KOPT-K1 (cell line): ENCODE measurements at regions not wholly inside any gene's neighbourhood (a gene's known extent, or its start where the extent isn't known, plus 50 kb on each side); places are given as distances from the start of the nearest gene placed in this dataset.
A peak's percentile ranks its signal among the peaks of the same experiment; 100 is the strongest.

Source experiments
- H3K27ac ChIP-seq: fragments of 200-600 bp; sonication (generic); 2 replicates; pipeline ENCODE4 v1.5.1; 2016; ENCODE audit warnings: antibody characterized with exemption, mild to moderate bottlenecking, low read depth, low read length; ENCODE audit not compliant: poor library complexity, severe bottlenecking
- H3K36me3 ChIP-seq: fragments of 200-600 bp; sonication (generic); 2 replicates; pipeline ENCODE4 v1.5.1; 2017; ENCODE audit warnings: antibody characterized with exemption, mild to moderate bottlenecking, low read length, moderate library complexity; ENCODE audit not compliant: insufficient read depth
- H3K9me3 ChIP-seq: fragments of 200-600 bp; sonication (generic); 2 replicates; pipeline ENCODE4 v1.5.1; 2017; ENCODE audit warnings: antibody characterized with exemption, low read length, mild to moderate bottlenecking; ENCODE audit not compliant: insufficient read depth, poor library complexity, severe bottlenecking

DNA sequence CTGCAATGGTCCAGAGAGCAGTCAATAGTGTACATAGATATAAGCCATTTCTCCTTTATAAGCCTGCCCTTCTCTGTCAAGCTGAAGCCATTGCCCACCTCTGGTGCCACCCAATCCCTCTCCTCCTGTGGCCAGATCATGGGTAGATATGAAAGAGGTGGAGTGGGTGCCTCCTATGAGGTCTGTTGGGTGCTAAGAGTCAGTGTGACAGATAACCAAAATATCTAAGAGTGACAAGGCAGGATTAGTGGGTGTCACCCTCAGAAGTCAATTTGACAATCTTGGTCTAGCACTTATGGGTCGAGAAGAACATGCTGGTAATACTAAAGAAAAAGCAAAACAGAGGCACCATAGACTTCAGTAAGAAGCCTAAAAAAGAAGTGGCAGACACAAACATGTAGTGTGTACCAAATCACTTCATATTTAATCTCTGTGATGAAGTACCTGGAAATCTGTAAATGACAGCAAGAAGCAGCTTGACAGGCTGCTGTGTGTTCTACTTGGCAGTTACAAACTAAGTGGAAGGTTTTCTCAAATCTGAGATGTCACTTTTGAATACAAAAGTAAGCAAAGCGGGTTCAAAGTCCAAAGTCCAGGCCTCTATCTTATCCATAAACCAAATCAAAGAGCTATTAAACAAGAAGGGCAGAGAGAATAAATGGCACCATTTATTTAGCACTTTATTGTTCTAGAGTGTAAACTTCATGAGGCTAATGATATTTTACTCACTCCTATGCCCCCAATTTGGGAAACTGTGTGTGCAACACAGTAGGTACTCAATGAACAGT, 118.9 kb upstream of the EOMES start:
- Histone ChIP-seq H3K36me3 (no peaks in the 10 kb centered on the region), H3K27ac (no peak overlapping the region), H3K9me3 (no peaks in the 10 kb centered on the region)

DNA sequence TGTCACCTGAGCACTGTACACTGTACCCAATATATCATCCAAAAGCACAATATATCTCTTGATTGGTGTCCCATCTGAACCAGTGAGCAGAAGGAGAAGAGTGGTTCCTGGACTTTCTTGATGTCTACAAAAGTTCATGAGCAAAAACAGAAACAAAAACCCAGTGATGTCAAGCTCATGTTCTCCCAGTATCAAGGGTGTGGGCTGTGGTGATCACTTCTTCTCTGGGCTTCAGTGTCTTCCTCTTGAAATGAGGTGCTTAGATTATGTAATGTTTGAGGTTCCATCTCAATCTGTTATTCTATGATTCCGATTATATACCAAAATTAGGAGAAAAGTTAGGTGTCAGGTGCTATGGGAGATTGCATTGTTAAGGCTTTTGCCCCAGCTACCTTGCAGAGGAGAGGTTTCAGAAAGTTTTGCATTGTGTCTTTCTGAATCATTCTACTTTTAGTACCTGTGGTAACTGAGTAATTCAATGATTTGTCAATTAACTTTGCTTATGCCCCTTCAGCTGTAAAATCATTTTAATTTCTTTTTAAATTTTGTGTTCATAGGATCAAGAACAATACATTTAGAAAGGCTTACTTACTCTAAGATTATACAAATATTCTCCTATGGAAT, 122.0 kb upstream of the EOMES start:
- Histone ChIP-seq H3K36me3 (no peaks in the 10 kb centered on the region), H3K9me3 (no peaks in the 10 kb centered on the region), H3K27ac (no peak overlapping the region)

DNA sequence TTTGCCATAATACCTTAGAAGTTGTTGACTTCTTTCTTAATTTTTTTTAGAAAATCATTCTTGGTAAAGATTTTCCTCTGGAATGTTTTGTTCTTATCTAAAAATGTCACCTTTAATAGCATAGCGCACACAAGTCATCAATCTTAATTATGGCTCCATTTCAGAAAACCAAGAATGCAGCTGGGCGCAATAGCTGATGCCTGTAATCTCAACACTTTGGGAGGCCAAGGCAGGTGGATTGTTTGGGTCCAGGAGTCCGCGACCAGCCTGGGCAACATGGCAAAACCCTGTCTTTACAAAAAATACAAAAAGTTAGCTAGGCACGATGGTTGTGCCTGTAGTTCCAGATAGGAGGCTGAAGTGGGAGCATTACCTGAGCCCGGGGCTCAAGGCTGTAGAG, 125.6 kb upstream of the EOMES start:
- no peaks in the 10 kb centered on the region for H3K36me3 ChIP-seq
- H3K9me3 ChIP-seq, result peaks cover 9% of the 10 kb centered on the region
- H3K27ac ChIP-seq, result no peak overlapping the region

DNA sequence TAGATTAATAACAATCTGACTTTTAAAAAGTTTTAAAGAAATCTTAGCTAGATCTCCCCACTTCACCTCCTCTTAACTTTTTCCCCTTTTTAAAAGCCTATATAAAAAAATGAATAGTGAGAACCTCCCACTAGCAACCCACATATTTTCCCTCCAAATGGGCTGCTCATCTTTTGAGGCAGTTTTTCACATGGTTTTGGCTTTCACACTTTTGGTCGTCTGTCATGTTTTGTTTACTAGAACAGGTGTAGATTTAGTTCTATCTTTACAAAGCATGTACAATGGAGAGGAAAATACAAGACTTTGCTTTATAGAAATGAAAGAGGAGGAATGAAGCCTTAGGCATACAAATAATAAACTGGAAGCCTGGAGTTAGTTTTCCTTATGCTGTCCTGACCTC, 126.7 kb upstream of the EOMES start:
- H3K36me3 ChIP-seq, result no peaks in the 10 kb centered on the region
- H3K9me3 ChIP-seq, result peaks cover 14% of the 10 kb centered on the region
- H3K27ac ChIP-seq, result no peak overlapping the region

DNA sequence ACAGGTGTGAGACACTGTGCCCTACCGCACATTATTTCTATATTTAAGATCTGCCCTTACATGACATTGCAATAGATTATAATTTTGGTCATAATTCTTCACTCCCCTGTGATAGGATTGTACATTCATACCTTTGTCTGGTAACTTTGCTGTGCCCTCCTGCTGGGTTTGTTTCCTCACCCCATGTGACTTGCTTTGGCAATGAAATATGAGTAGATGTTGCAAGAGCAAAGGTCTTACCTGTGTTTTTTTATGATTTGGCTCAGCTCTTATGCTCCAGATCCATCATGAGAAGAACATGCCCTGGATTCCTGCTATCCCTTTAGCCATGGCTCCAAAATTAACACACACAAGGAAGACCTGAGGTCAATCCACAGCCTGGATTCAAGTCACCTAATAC, 137.7 kb upstream of the EOMES start:
- Histone ChIP-seq H3K9me3 (peaks cover 9% of the 10 kb centered on the region), H3K36me3 (no peaks in the 10 kb centered on the region), H3K27ac (no peak overlapping the region)

DNA sequence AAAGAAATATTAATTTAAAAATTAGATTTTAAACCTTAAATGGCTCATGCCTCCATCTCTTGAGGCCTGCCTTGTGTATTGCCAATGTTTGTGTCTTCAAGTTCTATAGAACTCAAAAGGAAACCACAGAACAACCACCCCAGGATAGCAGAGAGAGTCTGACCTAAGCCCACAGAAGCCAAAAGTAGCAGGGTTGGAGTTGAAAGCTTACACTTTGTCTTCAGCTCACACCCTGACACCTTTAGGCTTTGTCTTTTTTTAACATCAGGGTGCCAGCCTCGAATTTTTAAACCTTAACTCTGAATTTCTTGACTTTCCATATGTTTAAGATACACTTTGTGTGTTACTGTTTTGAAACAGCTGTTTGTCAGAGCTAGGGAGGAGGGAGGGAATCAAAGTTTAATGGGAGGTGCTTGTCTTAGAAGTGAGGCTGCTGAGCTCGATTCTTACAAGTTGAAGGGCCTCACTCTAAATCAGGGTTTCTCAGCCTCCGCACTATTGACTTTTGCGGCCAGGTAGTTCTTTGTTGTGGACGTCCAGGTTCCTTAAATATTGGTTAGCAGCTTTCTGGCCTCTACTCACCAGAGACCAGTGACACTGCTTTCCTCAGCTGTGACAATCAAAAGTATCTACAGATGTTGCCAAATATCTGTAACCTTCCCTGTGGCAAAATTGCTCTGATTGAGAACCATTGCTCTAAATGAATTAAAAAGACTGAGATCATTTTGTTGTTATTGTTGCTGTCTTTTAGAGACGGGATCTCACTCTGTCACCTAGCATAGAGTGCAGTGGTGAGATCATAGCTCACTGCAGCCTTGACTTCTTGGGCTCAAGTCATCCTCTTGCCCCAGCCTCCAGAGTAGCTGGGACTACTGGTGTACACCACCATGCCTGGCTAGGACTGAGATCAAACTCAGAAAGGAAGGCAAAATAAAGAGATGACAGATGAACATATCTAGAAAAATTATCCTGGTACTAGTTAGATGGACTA, 139.2 kb upstream of the EOMES start:
- no peaks in the 10 kb centered on the region for H3K36me3 ChIP-seq
- H3K27ac ChIP-seq, result peak overlapping the region; percentile 55
- no peaks in the 10 kb centered on the region for H3K9me3 ChIP-seq

DNA sequence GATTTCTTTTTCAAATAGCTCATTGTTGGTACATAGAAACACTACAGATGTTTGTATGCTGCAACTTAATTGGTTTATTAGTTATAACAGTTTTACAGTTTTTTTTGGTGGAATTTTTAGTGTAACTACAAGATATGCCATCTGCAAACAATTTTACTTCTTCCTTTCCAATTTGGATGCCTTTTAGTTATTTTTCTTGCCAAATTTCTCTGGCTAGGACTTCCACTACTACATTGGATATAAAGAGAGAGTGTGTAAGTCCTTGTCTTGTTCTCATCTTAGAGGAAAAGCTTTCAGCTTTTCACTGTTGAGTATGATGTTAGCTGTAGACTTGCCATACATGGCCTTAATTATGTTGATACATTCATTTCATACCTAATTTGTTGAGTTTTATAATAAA, 143.6 kb upstream of the EOMES start:
- Histone ChIP-seq H3K9me3 (peaks cover 28% of the 10 kb centered on the region), H3K36me3 (no peaks in the 10 kb centered on the region)

DNA sequence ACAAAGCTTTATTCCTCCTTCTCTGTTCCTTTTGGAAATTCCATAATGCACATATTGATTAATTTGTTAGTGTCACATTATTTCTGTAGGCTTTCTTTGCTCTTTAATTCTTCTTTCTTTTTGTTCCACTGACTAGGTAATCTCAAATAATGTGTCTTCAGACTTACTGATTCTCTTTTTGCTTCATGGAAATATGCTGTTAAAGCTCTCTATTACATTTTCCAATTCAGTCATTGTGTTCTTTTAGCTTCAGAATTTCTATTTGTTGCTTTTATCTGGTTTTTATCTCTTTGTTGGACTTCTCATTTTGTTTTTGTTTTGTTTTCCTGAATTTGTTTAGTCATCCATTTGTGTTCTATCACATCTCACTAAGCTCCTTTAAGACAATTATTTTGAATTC, 147.0 kb upstream of the EOMES start:
- peaks cover 28% of the 10 kb centered on the region for H3K9me3 ChIP-seq
- H3K27ac ChIP-seq, result no peak overlapping the region
- H3K36me3 ChIP-seq, result no peaks in the 10 kb centered on the region

More for the DNA sequence above, 143.6 kb upstream of the EOMES start:
- no peak overlapping the region for H3K27ac ChIP-seq

DNA sequence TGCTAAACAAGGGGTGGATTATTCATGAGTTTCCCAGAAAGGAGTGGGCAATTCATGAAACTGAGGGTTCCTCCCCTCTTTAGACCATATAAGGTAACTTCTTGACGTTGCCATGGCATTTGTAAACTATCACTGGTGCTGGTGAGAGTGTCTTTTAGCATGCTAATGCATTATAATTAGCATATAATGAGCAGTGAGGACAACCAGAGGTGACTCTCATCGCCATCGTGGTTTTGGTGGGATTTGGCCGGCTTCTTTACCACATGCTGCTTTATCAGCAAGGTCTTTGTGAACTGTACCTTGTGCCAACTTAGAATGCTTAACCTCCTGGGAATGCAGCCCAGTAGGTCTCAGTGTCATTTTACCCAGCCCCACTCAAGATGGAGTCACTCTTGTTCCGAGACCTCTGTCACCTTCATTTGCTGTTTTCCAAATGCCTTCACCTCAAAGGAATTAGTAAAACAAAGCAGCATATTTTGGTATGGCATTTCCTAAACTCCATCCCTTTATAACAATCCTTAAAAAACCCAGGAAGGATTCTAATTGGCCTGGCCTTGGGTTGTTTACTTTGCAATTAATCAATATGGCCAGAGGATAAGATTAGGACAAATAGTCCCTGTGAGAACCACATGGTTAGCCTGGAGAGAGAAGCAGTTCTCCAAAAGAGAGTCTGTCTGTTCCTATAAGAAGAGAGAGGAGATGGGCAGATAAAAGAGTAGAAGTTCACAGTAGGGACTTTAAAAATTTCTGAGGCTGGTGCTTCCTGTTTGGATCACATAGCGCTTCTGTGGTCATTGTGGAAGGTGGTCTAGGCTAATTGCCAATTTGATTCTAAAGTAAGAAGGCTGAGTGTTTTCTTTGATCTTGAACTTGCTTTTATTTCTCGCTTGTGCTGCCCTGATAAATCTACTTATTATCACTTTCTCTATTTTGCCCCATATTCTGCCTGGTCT, 155.2 kb upstream of the EOMES start:
- Histone ChIP-seq H3K36me3 (no peaks in the 10 kb centered on the region), H3K27ac (peak overlapping the region; percentile 29), H3K9me3 (no peaks in the 10 kb centered on the region)

DNA sequence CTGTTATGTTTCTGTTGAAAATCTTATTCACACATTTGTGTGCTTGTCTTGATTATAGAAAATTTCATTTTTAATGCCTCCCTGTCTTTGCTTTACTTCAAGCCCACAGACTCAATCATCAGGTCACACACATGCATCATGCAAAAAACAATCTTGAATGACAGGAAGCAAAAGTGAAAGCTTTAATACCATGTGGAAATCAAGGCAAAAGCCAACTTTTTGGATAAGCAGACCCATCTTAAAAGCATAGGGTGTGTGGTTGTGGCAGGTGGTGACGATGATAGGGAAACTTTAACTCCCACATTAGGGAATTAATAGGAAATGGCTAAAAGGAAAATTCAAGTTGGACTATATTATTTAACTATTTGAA, 155.9 kb upstream of the EOMES start:
- Histone ChIP-seq H3K36me3 (no peaks in the 10 kb centered on the region), H3K9me3 (no peaks in the 10 kb centered on the region), H3K27ac (peak overlapping the region; percentile 29)

DNA sequence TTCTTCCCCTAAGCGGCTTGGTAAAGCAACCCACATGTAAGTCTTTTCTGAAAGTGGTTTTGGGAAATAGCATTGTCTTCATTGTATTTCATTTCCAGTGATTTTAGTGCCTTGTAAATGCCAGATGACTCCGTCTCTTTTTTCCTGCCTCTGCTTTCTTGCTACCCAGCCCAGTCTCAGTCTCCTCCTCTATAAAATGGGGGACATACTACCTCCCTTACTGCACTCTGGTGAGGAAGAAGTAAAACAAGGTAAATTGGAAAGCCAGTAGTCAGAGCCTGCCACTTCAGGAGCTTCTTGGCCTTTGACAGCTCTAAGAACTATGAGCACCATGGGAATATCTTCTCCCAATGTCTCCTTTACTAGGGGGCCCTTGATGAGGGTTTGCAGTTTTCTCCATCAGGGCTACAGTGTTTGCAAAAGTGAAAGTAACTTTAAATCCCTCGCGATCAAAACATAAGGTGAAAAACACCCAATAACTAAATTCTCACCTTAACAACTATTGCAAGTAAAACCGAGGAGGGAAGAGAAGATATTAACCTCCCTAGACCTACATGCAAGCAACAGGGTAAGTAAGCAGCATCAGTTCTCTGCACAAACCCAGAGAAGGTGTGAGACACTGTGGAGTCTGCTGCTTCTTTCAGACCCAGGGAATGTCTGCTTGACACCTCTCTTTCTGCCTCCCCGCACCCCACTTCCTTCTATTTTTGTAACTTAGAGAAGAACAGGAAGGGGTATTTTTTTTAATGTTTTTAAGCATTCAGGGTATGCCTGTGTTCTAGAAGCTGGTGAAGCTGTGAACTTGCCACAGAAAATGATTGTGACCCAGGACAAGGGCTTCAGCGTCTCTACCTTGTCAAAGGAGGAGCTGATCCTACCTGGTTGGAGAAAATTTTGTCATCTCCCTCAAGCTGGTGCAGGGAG, 159.1 kb upstream of the EOMES start:
- Histone ChIP-seq H3K27ac (peak overlapping the region; percentile 73), H3K36me3 (no peaks in the 10 kb centered on the region), H3K9me3 (no peaks in the 10 kb centered on the region)

DNA sequence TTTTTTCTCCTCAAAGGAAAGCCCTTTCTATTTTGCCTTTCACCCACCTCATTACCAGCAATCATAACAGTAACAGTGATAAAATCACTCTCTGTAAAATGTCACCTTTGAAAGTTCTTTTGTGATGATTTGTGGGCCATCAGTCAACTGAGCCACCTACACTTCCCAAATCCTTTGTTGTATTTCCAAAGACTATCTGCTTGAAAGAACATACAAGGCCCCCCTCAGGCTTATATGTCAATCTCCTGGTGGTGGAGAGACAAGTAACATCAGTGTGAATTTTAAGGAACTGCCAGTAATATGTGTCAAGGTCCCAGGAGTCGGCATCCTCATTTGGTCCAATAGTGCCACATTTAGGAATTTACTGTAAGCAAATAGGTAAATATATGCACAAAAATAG, 161.1 kb upstream of the EOMES start:
- Histone ChIP-seq H3K36me3 (no peaks in the 10 kb centered on the region), H3K27ac (no peak overlapping the region), H3K9me3 (no peaks in the 10 kb centered on the region)

DNA sequence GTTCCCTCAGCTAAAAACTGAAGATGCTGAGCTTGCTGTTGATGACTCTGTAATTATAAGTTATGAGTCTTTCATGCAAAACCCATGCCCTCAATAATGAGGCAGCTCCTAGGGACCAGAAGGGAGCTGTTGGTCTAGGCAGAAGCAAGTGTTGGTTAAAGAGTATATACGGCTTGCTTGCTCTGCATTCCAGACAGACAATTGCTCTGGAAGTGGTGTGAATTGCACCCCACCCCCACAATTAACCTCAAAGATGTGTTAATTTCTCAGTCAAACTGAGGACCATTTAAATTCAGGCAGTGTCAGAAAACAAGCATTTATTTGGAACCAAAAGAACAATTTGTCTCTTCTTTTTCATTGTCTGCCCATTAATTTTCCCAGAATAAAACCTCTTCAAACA, 163.5 kb upstream of the EOMES start:
- no peak overlapping the region for H3K27ac ChIP-seq
- H3K36me3 ChIP-seq, result no peaks in the 10 kb centered on the region
- no peaks in the 10 kb centered on the region for H3K9me3 ChIP-seq
